ENCODE measurements at regions not wholly inside any gene's neighbourhood (a gene's known extent, or its start where the extent isn't known, plus 50 kb on each side); places are given as distances from the start of the nearest gene placed in this dataset.
"Not testable (repeated sequence)": the region's sequence is repeated elsewhere in the genome, so short reads cannot be mapped to it uniquely, and the experiment has no call there.

- Histone ChIP-seq H3K9me3 (ENCODE audit: low read depth) (no peaks in the 10 kb centered on the region), H3K27me3 (no peaks in the 10 kb centered on the region), H3K4me3 (no peak overlapping the region), H3K27ac (no peak overlapping the region), H3K36me3 (no peaks in the 10 kb centered on the region), H3K4me1 (ENCODE audit: low read depth) (peaks cover 7% of the 10 kb centered on the region)
- no peak for DNase-seq (ENCODE audit: low read depth in 1 of 2, low spot score in 1 of 2)
- no peak for TF ChIP-seq CTCF (IDR thresholded peaks at IDR 0.05; ENCODE audit: low read depth, low read length)
Observed at GRCh38 chr7:91355695-91356435, 91.6 kb downstream of the FZD1 start.

GRCh38 chr7:91356915-91357314, 92.7 kb downstream of the FZD1 start:
- Histone ChIP-seq H3K4me3 (no peak overlapping the region), H3K4me1 (ENCODE audit: low read depth) (peaks cover 7% of the 10 kb centered on the region), H3K27me3 (no peaks in the 10 kb centered on the region), H3K9me3 (ENCODE audit: low read depth) (no peaks in the 10 kb centered on the region), H3K36me3 (no peaks in the 10 kb centered on the region), H3K27ac (no peak overlapping the region)
- TF ChIP-seq CTCF (IDR thresholded peaks at IDR 0.05; ENCODE audit: low read depth, low read length), result no peak
- no peak for DNase-seq (ENCODE audit: low read depth in 1 of 2, low spot score in 1 of 2)

- no peaks in the 10 kb centered on the region for H3K36me3 ChIP-seq
- peak in 1 of 2 donors; percentile 14 for DNase-seq (ENCODE audit: low read depth in 1 of 2, low spot score in 1 of 2)
- H3K9me3 ChIP-seq (ENCODE audit: low read depth), result no peaks in the 10 kb centered on the region
- no peak for TF ChIP-seq CTCF (IDR thresholded peaks at IDR 0.05; ENCODE audit: low read depth, low read length)
- H3K4me3 ChIP-seq, result no peak overlapping the region
- peaks cover 7% of the 10 kb centered on the region for H3K4me1 ChIP-seq (ENCODE audit: low read depth)
- H3K27me3 ChIP-seq, result no peaks in the 10 kb centered on the region
- no peak overlapping the region for H3K27ac ChIP-seq
Observed at GRCh38 chr7:91357379-91357778, 93.1 kb downstream of the FZD1 start.

GRCh38 chr7:91357901-91358300, 93.7 kb downstream of the FZD1 start:
- no peak for DNase-seq (ENCODE audit: low read depth in 1 of 2, low spot score in 1 of 2)
- H3K27me3 ChIP-seq, result no peaks in the 10 kb centered on the region
- H3K4me1 ChIP-seq (ENCODE audit: low read depth), result peaks cover 7% of the 10 kb centered on the region

GRCh38 chr7:91358303-91358702, 94.1 kb downstream of the FZD1 start:
- DNase-seq (ENCODE audit: low read depth in 1 of 2, low spot score in 1 of 2), result no peak
- Histone ChIP-seq H3K9me3 (ENCODE audit: low read depth) (no peaks in the 10 kb centered on the region), H3K4me3 (no peak overlapping the region), H3K4me1 (ENCODE audit: low read depth) (peaks cover 7% of the 10 kb centered on the region), H3K27me3 (no peaks in the 10 kb centered on the region), H3K27ac (no peak overlapping the region), H3K36me3 (no peaks in the 10 kb centered on the region)
- no peak for TF ChIP-seq CTCF (IDR thresholded peaks at IDR 0.05; ENCODE audit: low read depth, low read length)

More at GRCh38 chr7:91357901-91358300, 93.7 kb downstream of the FZD1 start:
- H3K27ac ChIP-seq, result no peak overlapping the region
- no peaks in the 10 kb centered on the region for H3K36me3 ChIP-seq
- TF ChIP-seq CTCF (IDR thresholded peaks at IDR 0.05; ENCODE audit: low read depth, low read length), result no peak
- no peaks in the 10 kb centered on the region for H3K9me3 ChIP-seq (ENCODE audit: low read depth)
- no peak overlapping the region for H3K4me3 ChIP-seq

GRCh38 chr7:91365097-91365496, 100.9 kb downstream of the FZD1 start:
- H3K9me3 ChIP-seq (ENCODE audit: low read depth); H3K4me1 ChIP-seq (ENCODE audit: low read depth); H3K4me3 ChIP-seq; H3K36me3 ChIP-seq; DNase-seq (ENCODE audit: low read depth in 1 of 2, low spot score in 1 of 2); H3K27me3 ChIP-seq; H3K27ac ChIP-seq: not testable (repeated sequence)
